Stimulated activated CD4-positive, alpha-beta T cell treated with anti-CD3 and anti-CD28 coated beads, Interleukin-15, amount 100 ng/mL, for 24 hours (primary cell): ENCODE measurements at regions not wholly inside any gene's neighbourhood (a gene's known extent, or its start where the extent isn't known, plus 50 kb on each side); places are given as distances from the start of the nearest gene placed in this dataset.
"Not testable (repeated sequence)": the region's sequence is repeated elsewhere in the genome, so short reads cannot be mapped to it uniquely, and the experiment has no call there.

ENCODE experiments used
- DNase-seq: peaks from one replicate; pipeline ENCODE4 v3.0.0-alpha.2; 2020

- DNase-seq, result not testable (repeated sequence)
Observed at GRCh38 chr3:124651416-124651815, 78.8 kb upstream of the UMPS start.

- no peak for DNase-seq
Observed at GRCh38 chr3:124652009-124652408, 78.2 kb upstream of the UMPS start.

GRCh38 chr3:124653071-124653796, 77.0 kb upstream of the UMPS start:
- DNase-seq, result no peak

- no peak for DNase-seq
Observed at GRCh38 chr3:124653797-124654469, 76.3 kb upstream of the UMPS start.

- no peak for DNase-seq
Observed at GRCh38 chr3:124654470-124654845, 75.8 kb upstream of the UMPS start.

- DNase-seq, result no peak
Observed at GRCh38 chr3:124656531-124656930, 73.7 kb upstream of the UMPS start.

GRCh38 chr3:124657138-124657537, 73.1 kb upstream of the UMPS start:
- DNase-seq, result no peak

- DNase-seq, result no peak
Observed at GRCh38 chr3:124658270-124658669, 72.0 kb upstream of the UMPS start.

GRCh38 chr3:124659175-124659574, 71.1 kb upstream of the UMPS start:
- no peak for DNase-seq

- DNase-seq, result no peak
Observed at GRCh38 chr3:124660599-124660998, 69.7 kb upstream of the UMPS start.

GRCh38 chr3:124663690-124664089, 66.6 kb upstream of the UMPS start:
- no peak for DNase-seq

GRCh38 chr3:124664804-124665203, 65.4 kb upstream of the UMPS start:
- DNase-seq, result no peak

- no peak for DNase-seq
Observed at GRCh38 chr3:124666067-124666466, 64.2 kb upstream of the UMPS start.

- no peak for DNase-seq
Observed at GRCh38 chr3:124669470-124669869, 60.8 kb upstream of the UMPS start.

- DNase-seq, result no peak
Observed at GRCh38 chr3:124671106-124671505, 59.1 kb upstream of the UMPS start.

GRCh38 chr3:124674336-124674735, 55.9 kb upstream of the UMPS start:
- no peak for DNase-seq

- no peak for DNase-seq
Observed at GRCh38 chr3:124676236-124676635, 54.0 kb upstream of the UMPS start.

- no peak for DNase-seq
Observed at GRCh38 chr3:124679048-124679638, 51.1 kb upstream of the UMPS start.
